Motor neuron (in vitro differentiated cells): ENCODE measurements at regions not wholly inside any gene's neighbourhood (a gene's known extent, or its start where the extent isn't known, plus 50 kb on each side); places are given as distances from the start of the nearest gene placed in this dataset.
A peak's percentile ranks its signal among the peaks of the same experiment; 100 is the strongest.
"Not testable (repeated sequence)": the region's sequence is repeated elsewhere in the genome, so short reads cannot be mapped to it uniquely, and the experiment has no call there.

Experiments
- ATAC-seq, 8 experiments: fragments of 200-7000 bp; cut with Tn5 transposase; replicated peaks in 6 of 8; 2 replicates each; pipeline ENCODE4 v1.8.0; 2021; ENCODE audit warnings: mild to moderate bottlenecking in 8 of 8, moderate library complexity in 8 of 8
- H3K27ac ChIP-seq, 2 donors: fragments of 250-450 bp; sonication (Bioruptor Pico); 2 replicates each; pipeline ENCODE4 v1.9.0; 2021; ENCODE audit warnings: antibody characterized with exemption in 2 of 2, mild to moderate bottlenecking in 2 of 2, moderate library complexity in 1 of 2
- H3K4me1 ChIP-seq, 2 donors: fragments of 250-450 bp; sonication (Bioruptor Pico); replicated peaks in 1 of 2; 2 replicates each; pipeline ENCODE4 v1.6.1; 2021; ENCODE audit warnings: antibody characterized with exemption in 2 of 2, mild to moderate bottlenecking in 2 of 2, moderate library complexity in 1 of 2
- H3K4me3 ChIP-seq, 5 donors: fragments of 250-450 bp; sonication (Bioruptor Pico); 2 replicates each; pipeline ENCODE4 v1.9.0; 2021; ENCODE audit warnings: antibody characterized with exemption in 5 of 5, mild to moderate bottlenecking in 5 of 5, moderate library complexity in 4 of 5
- WGBS, 10 experiments: fragments of 450-650 bp; shearing (Covaris generic); methylation state at CpG; one replicate each; pipeline ENCODE4 v1.0.0; 2022; 5-methylcytosine and 5-hydroxymethylcytosine counted together
- in situ Hi-C, 9 experiments: fragments of 400-800 bp; cut with MboI; loops; one replicate each; pipeline ENCODE4 v1.15.0; 2021; ENCODE audit warnings: low sequenced_read_pairs in 9 of 9, low pct_unique_long_range_greater_than_20kb in 2 of 9; ENCODE audit not compliant: unreplicated experiment in 9 of 9

GRCh38 chr4:130922955-130923354, 1827.0 kb downstream of the C4orf33 start:
- no peak overlapping the region for H3K27ac ChIP-seq
- H3K4me1 ChIP-seq = no peaks in the 10 kb centered on the region
- 0 to 80% (median 47%) methylated on average over 1 to 2 of the region's 2 CpGs; no CpG with 5 or more reads in 2 of the 10 experiments for WGBS, 10 experiments
- H3K4me3 ChIP-seq = no peak overlapping the region
- in situ Hi-C loops = no loop called here
- no peak for ATAC-seq

- in situ Hi-C loops = no loop called here
- no peak overlapping the region for H3K4me3 ChIP-seq
- 0 to 100% (median 63%) methylated on average over 1 of the region's 1 CpG; no CpG with 5 or more reads in 2 of the 10 experiments for WGBS, 10 experiments
- no peak for ATAC-seq
- no peak overlapping the region for H3K27ac ChIP-seq
- H3K4me1 ChIP-seq = no peaks in the 10 kb centered on the region
Measured at GRCh38 chr4:130955520-130955919, 1859.6 kb downstream of the C4orf33 start.

- WGBS, 10 experiments = 43 to 100% (median 94%) methylated on average over 1 to 4 of the region's 4 CpGs; no CpG with 5 or more reads in 5 of the 10 experiments
- in situ Hi-C loops = no loop called here
- no peak overlapping the region for H3K27ac ChIP-seq
- ATAC-seq = no peak
- H3K4me1 ChIP-seq = no peaks in the 10 kb centered on the region
- H3K4me3 ChIP-seq = no peak overlapping the region
Measured at GRCh38 chr4:130985371-130985770, 1889.4 kb downstream of the C4orf33 start.

GRCh38 chr4:130995988-130996387, 1900.0 kb downstream of the C4orf33 start:
- in situ Hi-C loops = no loop called here
- 0 to 100% (median 85%) methylated on average over 1 to 2 of the region's 2 CpGs for WGBS, 10 experiments
- no peak for ATAC-seq

GRCh38 chr4:131001371-131001770, 1905.4 kb downstream of the C4orf33 start:
- Histone ChIP-seq H3K4me3 (no peak overlapping the region), H3K27ac (no peak overlapping the region), H3K4me1 (no peaks in the 10 kb centered on the region)
- in situ Hi-C loops = no loop called here
- ATAC-seq = peak in 1 of 8 experiments; percentile 34

More at GRCh38 chr4:130995988-130996387, 1900.0 kb downstream of the C4orf33 start:
- Histone ChIP-seq H3K4me3 (no peak overlapping the region), H3K27ac (no peak overlapping the region), H3K4me1 (no peaks in the 10 kb centered on the region)

GRCh38 chr4:131002132-131002531, 1906.2 kb downstream of the C4orf33 start:
- H3K4me3 ChIP-seq = no peak overlapping the region
- H3K4me1 ChIP-seq = no peaks in the 10 kb centered on the region
- WGBS, 10 experiments = 0 to 100% (median 89%) methylated on average over 1 of the region's 1 CpG; no CpG with 5 or more reads in 1 of the 10 experiments
- no peak for ATAC-seq
- H3K27ac ChIP-seq = no peak overlapping the region
- in situ Hi-C loops = no loop called here

GRCh38 chr4:131006388-131006787, 1910.4 kb downstream of the C4orf33 start:
- Histone ChIP-seq H3K4me3 (no peak overlapping the region), H3K4me1 (no peaks in the 10 kb centered on the region), H3K27ac (no peak overlapping the region)
- WGBS, 10 experiments = 26 to 93% (median 83%) methylated on average over 3 to 6 of the region's 6 CpGs
- in situ Hi-C loops = no loop called here
- ATAC-seq = no peak

GRCh38 chr4:131011961-131012360, 1916.0 kb downstream of the C4orf33 start:
- in situ Hi-C loops, H3K27ac ChIP-seq: not testable (repeated sequence)
- 0 to 100% (median 96%) methylated on average over 1 to 3 of the region's 4 CpGs; no CpG with 5 or more reads in 5 of the 10 experiments for WGBS, 10 experiments

GRCh38 chr4:131013226-131013625, 1917.3 kb downstream of the C4orf33 start:
- WGBS, 10 experiments = 0 to 80% (median 17%) methylated on average over 1 of the region's 1 CpG; no CpG with 5 or more reads in 2 of the 10 experiments
- no peak for ATAC-seq
- H3K27ac ChIP-seq = no peak overlapping the region
- no peak overlapping the region for H3K4me3 ChIP-seq
- in situ Hi-C loops = no loop called here
- H3K4me1 ChIP-seq = no peaks in the 10 kb centered on the region

More at GRCh38 chr4:131011961-131012360, 1916.0 kb downstream of the C4orf33 start:
- H3K4me3 ChIP-seq, ATAC-seq, H3K4me1 ChIP-seq: not testable (repeated sequence)

- no peak for ATAC-seq
Measured at GRCh38 chr4:131026771-131027170, 1930.8 kb downstream of the C4orf33 start.

GRCh38 chr4:131044368-131044767, 1948.4 kb downstream of the C4orf33 start:
- no peaks in the 10 kb centered on the region for H3K4me1 ChIP-seq
- no peak overlapping the region for H3K4me3 ChIP-seq
- no peak for ATAC-seq
- H3K27ac ChIP-seq = no peak overlapping the region
- in situ Hi-C loops = no loop called here

More at GRCh38 chr4:131026771-131027170, 1930.8 kb downstream of the C4orf33 start:
- in situ Hi-C loops = no loop called here
- H3K27ac ChIP-seq = no peak overlapping the region
- H3K4me3 ChIP-seq = no peak overlapping the region
- 42 to 100% (median 83%) methylated on average over 1 to 8 of the region's 9 CpGs for WGBS, 10 experiments
- H3K4me1 ChIP-seq = no peaks in the 10 kb centered on the region

- Histone ChIP-seq H3K4me1 (no peaks in the 10 kb centered on the region), H3K27ac (no peak overlapping the region), H3K4me3 (no peak overlapping the region)
- no peak for ATAC-seq
- in situ Hi-C loops = no loop called here
- WGBS, 10 experiments = 0 to 100% (median 94%) methylated on average over 1 to 4 of the region's 4 CpGs; no CpG with 5 or more reads in 1 of the 10 experiments
Measured at GRCh38 chr4:131046821-131047220, 1950.9 kb downstream of the C4orf33 start.

GRCh38 chr4:131052646-131053045, 1956.7 kb downstream of the C4orf33 start:
- H3K4me1 ChIP-seq = no peaks in the 10 kb centered on the region
- H3K27ac ChIP-seq = no peak overlapping the region
- in situ Hi-C loops = no loop called here
- no peak overlapping the region for H3K4me3 ChIP-seq
- WGBS, 10 experiments = 70 to 100% (median 90%) methylated on average over 1 to 2 of the region's 2 CpGs; no CpG with 5 or more reads in 6 of the 10 experiments
- no peak for ATAC-seq

GRCh38 chr4:131054489-131055019, 1958.6 kb downstream of the C4orf33 start:
- ATAC-seq = no peak
- no peak overlapping the region for H3K4me3 ChIP-seq
- in situ Hi-C loops = no loop called here
- no peaks in the 10 kb centered on the region for H3K4me1 ChIP-seq
- WGBS, 10 experiments = 7 to 100% (median 89%) methylated on average over 1 to 4 of the region's 8 CpGs; no CpG with 5 or more reads in 1 of the 10 experiments
- no peak overlapping the region for H3K27ac ChIP-seq
